Colonic mucosa (tissue), 4 donors: ENCODE measurements at regions not wholly inside any gene's neighbourhood (a gene's known extent, or its start where the extent isn't known, plus 50 kb on each side); places are given as distances from the start of the nearest gene placed in this dataset.

Experiments
- DNase-seq: peaks from one replicate; pipeline ENCODE4 v3.0.0-alpha.2; 2020
- H3K27ac ChIP-seq: fragments of 200-600 bp; one replicate; pipeline ENCODE4 v1.8.0; 2021
- H3K27me3 ChIP-seq: fragments of 200-600 bp; one replicate; pipeline ENCODE4 v1.8.0; 2021
- H3K36me3 ChIP-seq: fragments of 200-600 bp; one replicate; pipeline ENCODE4 v1.8.0; 2021
- H3K4me1 ChIP-seq: fragments of 200-600 bp; one replicate; pipeline ENCODE4 v1.8.0; 2021; ENCODE audit warnings: mild to moderate bottlenecking
- H3K4me3 ChIP-seq: fragments of 200-600 bp; one replicate; pipeline ENCODE4 v1.8.0; 2021
- H3K9ac ChIP-seq, 2 donors: one replicate each; pipeline ENCODE4 v1.7.0; 2013; ENCODE audit warnings: control low read depth in 2 of 2, low read depth in 2 of 2, low read length in 2 of 2
- H3K9me3 ChIP-seq: fragments of 200-600 bp; one replicate; pipeline ENCODE4 v1.8.0; 2021
- CTCF ChIP-seq: fragments of 200-600 bp; IDR thresholded peaks from one replicate; pipeline ENCODE4 v1.8.0; 2022; ENCODE audit warnings: antibody characterized with exemption, mild to moderate bottlenecking
- intact Hi-C: fragments of 100-400 bp; cut with DNase I; formaldehyde crosslinking; loops from one replicate; pipeline ENCODE4 v1.14.1; 2022
- donor health status: healthy.
- donor health status: DM: no; HTN: no; CAD: no.
- donor health status: DM: no; HTN: no; CAD: no.

- Histone ChIP-seq H3K4me1 (no peaks in the 10 kb centered on the region), H3K27me3 (no peaks in the 10 kb centered on the region), H3K4me3 (no peak overlapping the region), H3K9me3 (no peaks in the 10 kb centered on the region), H3K27ac (no peak overlapping the region), H3K36me3 (no peaks in the 10 kb centered on the region), H3K9ac (no peak overlapping the region)
- intact Hi-C loops: no loop called here
- DNase-seq: no peak
- no peak for TF ChIP-seq CTCF
These were observed 57.5 kb downstream of the EPRS1 start for GRCh38 chr1:219988818-219989217.

GRCh38 chr1:219988387-219988786, 57.9 kb downstream of the EPRS1 start:
- no peak overlapping the region for H3K27ac ChIP-seq

GRCh38 chr1:219987325-219987724, 59.0 kb upstream of the SLC30A10 start:
- Histone ChIP-seq H3K4me1 (no peaks in the 10 kb centered on the region), H3K9me3 (no peaks in the 10 kb centered on the region), H3K27me3 (no peaks in the 10 kb centered on the region), H3K27ac (no peak overlapping the region), H3K4me3 (no peak overlapping the region), H3K36me3 (peaks cover 7% of the 10 kb centered on the region), H3K9ac (no peak overlapping the region)
- intact Hi-C loops: no loop called here
- no peak for TF ChIP-seq CTCF
- DNase-seq: no peak

More at GRCh38 chr1:219988387-219988786, 57.9 kb downstream of the EPRS1 start:
- Histone ChIP-seq H3K27me3 (no peaks in the 10 kb centered on the region), H3K4me1 (no peaks in the 10 kb centered on the region), H3K4me3 (no peak overlapping the region), H3K9me3 (no peaks in the 10 kb centered on the region), H3K9ac (no peak overlapping the region), H3K36me3 (peaks cover under 1% of the 10 kb centered on the region)
- intact Hi-C loops: no loop called here
- no peak for TF ChIP-seq CTCF
- no peak for DNase-seq

GRCh38 chr1:219985169-219985568, 56.8 kb upstream of the SLC30A10 start:
- H3K4me1 ChIP-seq: no peaks in the 10 kb centered on the region
- DNase-seq: no peak
- intact Hi-C loops: no loop called here

More at GRCh38 chr1:219985169-219985568, 56.8 kb upstream of the SLC30A10 start:
- no peak overlapping the region for H3K27ac ChIP-seq
- H3K27me3 ChIP-seq: no peaks in the 10 kb centered on the region
- TF ChIP-seq CTCF: no peak
- H3K9me3 ChIP-seq: no peaks in the 10 kb centered on the region
- peaks cover 7% of the 10 kb centered on the region for H3K36me3 ChIP-seq
- no peak overlapping the region for H3K4me3 ChIP-seq
- no peak overlapping the region for H3K9ac ChIP-seq
